ENCODE measurements at regions not wholly inside any gene's neighbourhood (a gene's known extent, or its start where the extent isn't known, plus 50 kb on each side); places are given as distances from the start of the nearest gene placed in this dataset.

DNA sequence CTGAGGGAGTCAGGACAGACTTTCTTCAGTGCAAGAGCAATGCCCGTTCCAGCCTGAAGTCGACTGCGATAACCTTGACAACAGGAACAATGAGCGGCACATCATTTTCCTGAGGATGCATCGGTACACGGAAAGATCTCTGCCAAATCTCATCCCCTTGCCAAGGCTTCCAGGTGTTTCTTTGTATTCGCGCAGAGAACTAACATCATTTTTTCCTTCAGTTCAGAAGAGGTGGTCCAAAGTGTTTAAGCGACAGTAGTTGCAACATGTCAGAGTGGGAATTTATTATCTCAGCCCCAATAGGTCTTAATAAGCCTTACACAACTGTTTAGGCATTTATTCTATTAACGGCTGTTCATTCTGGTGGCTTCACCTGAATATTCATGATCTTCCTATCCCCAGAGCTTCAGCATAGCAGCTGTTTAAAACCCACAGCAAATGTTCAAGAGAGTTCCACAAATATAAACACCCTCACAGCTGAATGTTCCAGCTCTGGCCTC, 129.7 kb upstream of the NFIA start:
- Histone ChIP-seq H3K9me3 (ENCODE audit: control insufficient read depth in 2 of 3, low read length in 3 of 3) (no peaks in the 10 kb centered on the region), H3K27ac (ENCODE audit: low read depth, low read length) (no peak overlapping the region), H3K36me3 (ENCODE audit: control insufficient read depth in 2 of 3, insufficient read depth in 3 of 3, low read length in 3 of 3) (no peaks in the 10 kb centered on the region), H3K4me1 (ENCODE audit: control insufficient read depth in 2 of 2, insufficient read depth in 2 of 2, low read length in 2 of 2) (no peaks in the 10 kb centered on the region), H3K27me3 (ENCODE audit: control insufficient read depth in 2 of 2, insufficient read depth in 2 of 2, low read length in 2 of 2) (no peaks in the 10 kb centered on the region), H3K4me3 (ENCODE audit: low read length) (no peak overlapping the region)
- H3K9me3 Mint-ChIP-seq = peaks cover 0 to 6% (median 0%) of the 10 kb centered on the region in 11 donors
- ChIA-PET POLR2A (no interaction called here), CTCF (no interaction called here)
- no peaks in the 10 kb centered on the region for H3K36me3 Mint-ChIP-seq
- intact Hi-C loops (cut with micrococcal nuclease) = no loop called here
- peaks cover 0 to 2% (median 0%) of the 10 kb centered on the region in 7 donors for H3K4me1 Mint-ChIP-seq
- no peak for ATAC-seq
- peaks cover 4 to 55% (median 42%) of the 10 kb centered on the region in 5 donors for H3K27me3 Mint-ChIP-seq
- no peak overlapping the region for H3K4me3 Mint-ChIP-seq
- DNase-seq = no peak
- H3K27ac Mint-ChIP-seq = no peak overlapping the region

GRCh38 chr1:60950224-60951063, 131.9 kb upstream of the NFIA start:
- Histone ChIP-seq H3K27ac (ENCODE audit: low read depth, low read length) (no peak overlapping the region), H3K9me3 (ENCODE audit: control insufficient read depth in 2 of 3, low read length in 3 of 3) (no peaks in the 10 kb centered on the region), H3K4me1 (ENCODE audit: control insufficient read depth in 2 of 2, insufficient read depth in 2 of 2, low read length in 2 of 2) (no peaks in the 10 kb centered on the region), H3K36me3 (ENCODE audit: control insufficient read depth in 2 of 3, insufficient read depth in 3 of 3, low read length in 3 of 3) (no peaks in the 10 kb centered on the region), H3K27me3 (ENCODE audit: control insufficient read depth in 2 of 2, insufficient read depth in 2 of 2, low read length in 2 of 2) (no peaks in the 10 kb centered on the region), H3K4me3 (ENCODE audit: low read length) (no peak overlapping the region)
- H3K27ac Mint-ChIP-seq = no peak overlapping the region
- H3K27me3 Mint-ChIP-seq = peaks cover 6 to 59% (median 38%) of the 10 kb centered on the region in 5 donors
- ATAC-seq (no peak), DNase-seq (no peak)
- intact Hi-C loops (cut with micrococcal nuclease) = no loop called here
- no peaks in the 10 kb centered on the region for H3K36me3 Mint-ChIP-seq
- CTCF ChIA-PET = interaction anchor here (0.5 kb wide), 1 partner anchor 538 kb away, joined by 3 read pairs; no protein-coding TSS in a partner anchor
- H3K4me3 Mint-ChIP-seq = no peak overlapping the region
- peaks cover 0 to 2% (median 0%) of the 10 kb centered on the region in 7 donors for H3K4me1 Mint-ChIP-seq
- peaks cover 0 to 6% (median 0%) of the 10 kb centered on the region in 11 donors for H3K9me3 Mint-ChIP-seq
- POLR2A ChIA-PET = no interaction called here

- no peak for ATAC-seq
- H3K27me3 ChIP-seq (ENCODE audit: control insufficient read depth in 2 of 2, insufficient read depth in 2 of 2, low read length in 2 of 2) = no peaks in the 10 kb centered on the region
- no peak overlapping the region for H3K4me3 ChIP-seq (ENCODE audit: low read length)
- H3K27ac ChIP-seq (ENCODE audit: low read depth, low read length) = no peak overlapping the region
- H3K27me3 Mint-ChIP-seq = peaks cover 6 to 58% (median 39%) of the 10 kb centered on the region in 5 donors
- H3K4me1 ChIP-seq (ENCODE audit: control insufficient read depth in 2 of 2, insufficient read depth in 2 of 2, low read length in 2 of 2) = no peaks in the 10 kb centered on the region
- ChIA-PET CTCF (no interaction called here), POLR2A (no interaction called here)
- H3K9me3 ChIP-seq (ENCODE audit: control insufficient read depth in 2 of 3, low read length in 3 of 3) = no peaks in the 10 kb centered on the region
- H3K9me3 Mint-ChIP-seq = peaks cover 0 to 4% (median 0%) of the 10 kb centered on the region in 11 donors
- H3K4me3 Mint-ChIP-seq = no peak overlapping the region
- no peak overlapping the region for H3K27ac Mint-ChIP-seq
- no peak for DNase-seq
- H3K36me3 Mint-ChIP-seq = no peaks in the 10 kb centered on the region
- no peaks in the 10 kb centered on the region for H3K36me3 ChIP-seq (ENCODE audit: control insufficient read depth in 2 of 3, insufficient read depth in 3 of 3, low read length in 3 of 3)
- H3K4me1 Mint-ChIP-seq = peaks cover 0 to 2% (median 0%) of the 10 kb centered on the region in 7 donors
- intact Hi-C loops (cut with micrococcal nuclease) = no loop called here
These were observed 132.5 kb upstream of the NFIA start for GRCh38 chr1:60949826-60950197.

DNA sequence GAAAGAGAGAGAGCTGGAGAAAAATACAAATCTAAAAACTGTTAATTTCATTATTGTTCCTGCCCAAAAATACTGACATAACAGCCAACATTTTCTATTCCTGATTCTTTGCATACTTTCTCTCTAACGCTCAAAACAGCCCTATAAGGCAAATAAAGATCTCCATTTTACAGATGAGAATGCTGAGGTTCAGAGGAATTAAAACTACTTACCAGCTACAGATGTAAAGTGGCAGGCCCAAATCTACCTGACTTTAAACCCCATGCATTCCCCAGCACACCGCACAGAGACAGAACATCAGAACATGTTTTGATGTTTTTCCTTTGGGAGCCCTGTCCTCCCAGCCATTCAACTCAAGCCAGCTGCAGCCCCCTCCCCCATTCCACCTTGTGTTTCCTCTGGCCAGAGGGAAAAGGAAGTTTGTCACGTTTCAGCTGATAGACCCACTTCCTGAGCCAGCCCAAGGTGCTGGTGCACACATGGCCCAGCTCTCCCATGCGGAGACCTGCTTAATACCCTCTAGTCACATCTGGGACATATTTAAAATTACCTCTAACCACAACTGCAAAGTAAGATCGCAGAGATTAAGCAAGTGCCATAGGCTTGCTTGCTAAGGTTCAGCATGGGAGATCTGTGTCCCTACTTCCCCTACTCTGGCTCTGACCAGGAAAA, 133.1 kb upstream of the NFIA start:
- Mint-ChIP-seq H3K27ac (peak overlapping the region in 1 of 9 donors; percentile 68), H3K9me3 (no peaks in the 10 kb centered on the region), H3K27me3 (peaks cover 6 to 58% (median 44%) of the 10 kb centered on the region in 5 donors), H3K4me3 (no peak overlapping the region), H3K4me1 (peaks cover 0 to 2% (median 0%) of the 10 kb centered on the region in 7 donors), H3K36me3 (no peaks in the 10 kb centered on the region)
- no peaks in the 10 kb centered on the region for H3K36me3 ChIP-seq (ENCODE audit: control insufficient read depth in 2 of 3, insufficient read depth in 3 of 3, low read length in 3 of 3)
- H3K4me3 ChIP-seq (ENCODE audit: low read length) = no peak overlapping the region
- H3K27ac ChIP-seq (ENCODE audit: low read depth, low read length) = no peak overlapping the region
- intact Hi-C loops (cut with micrococcal nuclease) = no loop called here
- ATAC-seq (peak; percentile 14), DNase-seq (no peak)
- H3K9me3 ChIP-seq (ENCODE audit: control insufficient read depth in 2 of 3, low read length in 3 of 3) = no peaks in the 10 kb centered on the region
- no peaks in the 10 kb centered on the region for H3K4me1 ChIP-seq (ENCODE audit: control insufficient read depth in 2 of 2, insufficient read depth in 2 of 2, low read length in 2 of 2)
- ChIA-PET POLR2A (no interaction called here), CTCF (no interaction called here)
- no peaks in the 10 kb centered on the region for H3K27me3 ChIP-seq (ENCODE audit: control insufficient read depth in 2 of 2, insufficient read depth in 2 of 2, low read length in 2 of 2)

GRCh38 chr1:60948486-60948885, 133.9 kb upstream of the NFIA start:
- no peak for ATAC-seq
- H3K27me3 ChIP-seq (ENCODE audit: control insufficient read depth in 2 of 2, insufficient read depth in 2 of 2, low read length in 2 of 2) = no peaks in the 10 kb centered on the region
- no peaks in the 10 kb centered on the region for H3K36me3 Mint-ChIP-seq

GRCh38 chr1:60947367-60947766, 135.0 kb upstream of the NFIA start:
- Mint-ChIP-seq H3K4me3 (no peak overlapping the region), H3K27me3 (peaks cover 9 to 53% (median 40%) of the 10 kb centered on the region in 5 donors), H3K36me3 (no peaks in the 10 kb centered on the region), H3K9me3 (no peaks in the 10 kb centered on the region), H3K27ac (no peak overlapping the region), H3K4me1 (peaks cover 0 to 2% (median 0%) of the 10 kb centered on the region in 7 donors)
- Histone ChIP-seq H3K4me3 (ENCODE audit: low read length) (no peak overlapping the region), H3K9me3 (ENCODE audit: control insufficient read depth in 2 of 3, low read length in 3 of 3) (no peaks in the 10 kb centered on the region), H3K27me3 (ENCODE audit: control insufficient read depth in 2 of 2, insufficient read depth in 2 of 2, low read length in 2 of 2) (no peaks in the 10 kb centered on the region), H3K4me1 (ENCODE audit: control insufficient read depth in 2 of 2, insufficient read depth in 2 of 2, low read length in 2 of 2) (no peaks in the 10 kb centered on the region), H3K27ac (ENCODE audit: low read depth, low read length) (no peak overlapping the region), H3K36me3 (ENCODE audit: control insufficient read depth in 2 of 3, insufficient read depth in 3 of 3, low read length in 3 of 3) (no peaks in the 10 kb centered on the region)
- DNase-seq (no peak), ATAC-seq (no peak)
- ChIA-PET POLR2A (no interaction called here), CTCF (no interaction called here)
- intact Hi-C loops (cut with micrococcal nuclease) = no loop called here

More at GRCh38 chr1:60948486-60948885, 133.9 kb upstream of the NFIA start:
- DNase-seq = no peak
- intact Hi-C loops (cut with micrococcal nuclease) = no loop called here
- Mint-ChIP-seq H3K9me3 (no peaks in the 10 kb centered on the region), H3K4me1 (peaks cover 0 to 2% (median 0%) of the 10 kb centered on the region in 7 donors), H3K27me3 (peaks cover 6 to 54% (median 46%) of the 10 kb centered on the region in 5 donors), H3K27ac (no peak overlapping the region), H3K4me3 (no peak overlapping the region)
- POLR2A ChIA-PET = no interaction called here
- no peak overlapping the region for H3K4me3 ChIP-seq (ENCODE audit: low read length)
- H3K27ac ChIP-seq (ENCODE audit: low read depth, low read length) = no peak overlapping the region
- CTCF ChIA-PET = no interaction called here
- no peaks in the 10 kb centered on the region for H3K9me3 ChIP-seq (ENCODE audit: control insufficient read depth in 2 of 3, low read length in 3 of 3)
- no peaks in the 10 kb centered on the region for H3K4me1 ChIP-seq (ENCODE audit: control insufficient read depth in 2 of 2, insufficient read depth in 2 of 2, low read length in 2 of 2)
- H3K36me3 ChIP-seq (ENCODE audit: control insufficient read depth in 2 of 3, insufficient read depth in 3 of 3, low read length in 3 of 3) = no peaks in the 10 kb centered on the region
